Tibial artery (tissue), 4 donors: ENCODE measurements at regions not wholly inside any gene's neighbourhood (a gene's known extent, or its start where the extent isn't known, plus 50 kb on each side); places are given as distances from the start of the nearest gene placed in this dataset.

Source experiments
- DNase-seq, 2 donors: peaks; one replicate each; pipeline ENCODE4 v3.0.0-alpha.2; 2019
- H3K27ac ChIP-seq, 2 donors: fragments of 200-600 bp; sonication (generic) in 1 of 2; 1 replicate in 1 of 2; 2 replicates in 1 of 2; pipeline ENCODE4 v1.5.1; 2018 to 2019; ENCODE audit warnings: mild to moderate bottlenecking in 1 of 2
- H3K27me3 ChIP-seq, 2 donors: fragments of 200-600 bp; sonication (generic) in 1 of 2; one replicate each; pipeline versions ENCODE4 v1.5.1 to v1.6.0; 2016 to 2019
- H3K36me3 ChIP-seq, 3 donors: fragments of 200-600 bp; sonication (generic) in 2 of 3; one replicate each; pipeline ENCODE4 v1.5.1; 2016 to 2019; ENCODE audit warnings: mild to moderate bottlenecking in 2 of 3
- H3K4me1 ChIP-seq, 4 donors: fragments of 200-600 bp; sonication (generic) in 2 of 4; 1 replicate in 3 of 4; 2 replicates in 1 of 4; pipeline ENCODE4 v1.5.1; 2016 to 2019
- H3K4me3 ChIP-seq, 2 donors: fragments of 200-600 bp; sonication (generic) in 1 of 2; 1 replicate in 1 of 2; 2 replicates in 1 of 2; pipeline ENCODE4 v1.5.1; 2018 to 2019; ENCODE audit warnings: mild to moderate bottlenecking in 2 of 2
- H3K9me3 ChIP-seq, 3 donors: fragments of 200-600 bp; sonication (generic) in 1 of 3; one replicate each; pipeline ENCODE4 v1.5.1; 2016 to 2019
- intact Hi-C: fragments of 100-400 bp; cut with DNase I; formaldehyde crosslinking; loops from one replicate; pipeline ENCODE4 v1.15.0; 2023; ENCODE audit warnings: low total_unique reads
- TF ChIP-seq, protein P1 (sequence below), 2 experiments: fragments of 200-600 bp in 1 of 2; fragments of 450-650 bp in 1 of 2; IDR thresholded peaks; one replicate each; pipeline ENCODE4 v1.5.1; 2017 to 2019; ENCODE audit warnings: antibody characterized with exemption in 2 of 2, mild to moderate bottlenecking in 1 of 2, moderate library complexity in 1 of 2

- no peaks in the 10 kb centered on the region for H3K36me3 ChIP-seq
- H3K9me3 ChIP-seq = no peaks in the 10 kb centered on the region
- peak; percentile 34 to 77 for DNase-seq
- peak overlapping the region; percentile 40 to 52 for H3K4me3 ChIP-seq
- H3K27me3 ChIP-seq = peaks cover 6 to 36% of the 10 kb centered on the region in 2 donors
- TF ChIP-seq, protein P1, sequence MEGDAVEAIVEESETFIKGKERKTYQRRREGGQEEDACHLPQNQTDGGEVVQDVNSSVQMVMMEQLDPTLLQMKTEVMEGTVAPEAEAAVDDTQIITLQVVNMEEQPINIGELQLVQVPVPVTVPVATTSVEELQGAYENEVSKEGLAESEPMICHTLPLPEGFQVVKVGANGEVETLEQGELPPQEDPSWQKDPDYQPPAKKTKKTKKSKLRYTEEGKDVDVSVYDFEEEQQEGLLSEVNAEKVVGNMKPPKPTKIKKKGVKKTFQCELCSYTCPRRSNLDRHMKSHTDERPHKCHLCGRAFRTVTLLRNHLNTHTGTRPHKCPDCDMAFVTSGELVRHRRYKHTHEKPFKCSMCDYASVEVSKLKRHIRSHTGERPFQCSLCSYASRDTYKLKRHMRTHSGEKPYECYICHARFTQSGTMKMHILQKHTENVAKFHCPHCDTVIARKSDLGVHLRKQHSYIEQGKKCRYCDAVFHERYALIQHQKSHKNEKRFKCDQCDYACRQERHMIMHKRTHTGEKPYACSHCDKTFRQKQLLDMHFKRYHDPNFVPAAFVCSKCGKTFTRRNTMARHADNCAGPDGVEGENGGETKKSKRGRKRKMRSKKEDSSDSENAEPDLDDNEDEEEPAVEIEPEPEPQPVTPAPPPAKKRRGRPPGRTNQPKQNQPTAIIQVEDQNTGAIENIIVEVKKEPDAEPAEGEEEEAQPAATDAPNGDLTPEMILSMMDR (IDR thresholded peaks at IDR 0.05) = no peak
- H3K27ac ChIP-seq = no peak overlapping the region
- intact Hi-C loops = no loop called here
- H3K4me1 ChIP-seq = peaks cover 0 to 8% (median 6%) of the 10 kb centered on the region in 4 donors
Measured at GRCh38 chr9:97803167-97804058, 49.6 kb upstream of the FOXE1 start.
